Karpas-422 (cell line): ENCODE measurements at regions not wholly inside any gene's neighbourhood (a gene's known extent, or its start where the extent isn't known, plus 50 kb on each side); places are given as distances from the start of the nearest gene placed in this dataset.

Experiments used
- DNase-seq: peaks from one replicate; pipeline ENCODE4 v3.0.0-alpha.2; 2015
- H2AFZ ChIP-seq: fragments of 200-600 bp; sonication (generic); 2 replicates; pipeline ENCODE4 v1.6.1; 2014; ENCODE audit warnings: antibody characterized with exemption, low read length, mixed read lengths
- H3K27ac ChIP-seq: fragments of 200-600 bp; sonication (generic); 2 replicates; pipeline ENCODE4 v1.5.1; 2014; ENCODE audit warnings: mild to moderate bottlenecking, low read length, moderate library complexity
- H3K27me3 ChIP-seq: fragments of 200-600 bp; sonication (generic); 2 replicates; pipeline ENCODE4 v1.6.1; 2014; ENCODE audit warnings: low read length, mixed read lengths
- H3K36me3 ChIP-seq: fragments of 200-600 bp; sonication (generic); 2 replicates; pipeline ENCODE4 v1.6.1; 2014; ENCODE audit warnings: low read length, mixed read lengths; ENCODE audit not compliant: insufficient read depth
- H3K4me1 ChIP-seq: fragments of 200-600 bp; sonication (generic); 2 replicates; pipeline ENCODE4 v1.6.1; 2014; ENCODE audit warnings: mild to moderate bottlenecking, low read length, mixed read lengths
- H3K4me2 ChIP-seq: fragments of 200-600 bp; sonication (generic); 2 replicates; pipeline ENCODE4 v1.6.1; 2014; ENCODE audit warnings: low read length, low read depth, mild to moderate bottlenecking; ENCODE audit not compliant: poor library complexity, severe bottlenecking
- H3K4me3 ChIP-seq: fragments of 200-600 bp; sonication (generic); 2 replicates; pipeline ENCODE4 v1.5.1; 2014; ENCODE audit warnings: mild to moderate bottlenecking, antibody characterized with exemption, low read length, mixed read lengths
- H3K79me2 ChIP-seq: fragments of 200-600 bp; sonication (generic); 2 replicates; pipeline ENCODE4 v1.6.1; 2014; ENCODE audit warnings: mild to moderate bottlenecking, low read length, mixed read lengths
- H3K9ac ChIP-seq: fragments of 200-600 bp; sonication (generic); 2 replicates; pipeline ENCODE4 v1.6.0; 2014; ENCODE audit warnings: low read length
- H3K9me2 ChIP-seq: fragments of 200-600 bp; sonication (generic), shearing (Covaris generic); replicated peaks from 2 replicates; pipeline ENCODE4 v1.6.0; 2014; ENCODE audit warnings: mild to moderate bottlenecking, low read length, moderate library complexity; ENCODE audit not compliant: insufficient read depth
- H3K9me3 ChIP-seq: fragments of 300-700, 200-600 bp; sonication (generic); 2 replicates; pipeline ENCODE4 v1.6.1; 2014; ENCODE audit warnings: low read length, mixed read lengths
- H4K20me1 ChIP-seq: fragments of 200-600 bp; sonication (generic); 2 replicates; pipeline ENCODE4 v1.6.1; 2014; ENCODE audit warnings: mild to moderate bottlenecking, antibody characterized with exemption, low read length, low read depth; ENCODE audit not compliant: insufficient read depth

DNA sequence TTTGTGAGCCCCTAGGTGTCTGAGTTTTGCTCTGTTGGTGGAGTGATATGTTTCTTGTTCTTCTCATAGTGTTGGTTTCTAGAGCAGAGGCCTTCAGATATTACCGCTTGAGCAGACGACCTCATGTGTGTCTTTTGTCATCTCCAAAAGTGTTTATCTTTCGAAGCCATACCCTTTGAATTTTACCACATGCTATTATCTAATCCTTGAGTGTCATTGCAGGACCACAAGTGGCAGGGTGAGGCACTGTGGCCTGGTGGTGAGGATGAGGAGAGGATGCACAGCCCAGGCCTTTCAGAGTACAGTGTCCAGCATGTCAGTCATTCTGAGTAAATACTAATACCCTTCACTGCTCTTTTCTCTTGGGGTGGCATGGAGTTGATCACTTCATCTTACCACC, 57.2 kb upstream of the CISTR start:
- H3K79me2 ChIP-seq, result no peaks in the 10 kb centered on the region
- H3K36me3 ChIP-seq, result no peaks in the 10 kb centered on the region
- no peaks in the 10 kb centered on the region for H3K9me3 ChIP-seq
- H2AFZ ChIP-seq, result no peak overlapping the region
- no peaks in the 10 kb centered on the region for H4K20me1 ChIP-seq
- no peaks in the 10 kb centered on the region for H3K9me2 ChIP-seq
- H3K4me2 ChIP-seq, result no peak overlapping the region
- H3K27ac ChIP-seq, result no peak overlapping the region
- H3K9ac ChIP-seq, result no peak overlapping the region
- H3K4me3 ChIP-seq, result no peak overlapping the region
- DNase-seq, result no peak
- no peaks in the 10 kb centered on the region for H3K27me3 ChIP-seq
- H3K4me1 ChIP-seq, result no peaks in the 10 kb centered on the region

DNA sequence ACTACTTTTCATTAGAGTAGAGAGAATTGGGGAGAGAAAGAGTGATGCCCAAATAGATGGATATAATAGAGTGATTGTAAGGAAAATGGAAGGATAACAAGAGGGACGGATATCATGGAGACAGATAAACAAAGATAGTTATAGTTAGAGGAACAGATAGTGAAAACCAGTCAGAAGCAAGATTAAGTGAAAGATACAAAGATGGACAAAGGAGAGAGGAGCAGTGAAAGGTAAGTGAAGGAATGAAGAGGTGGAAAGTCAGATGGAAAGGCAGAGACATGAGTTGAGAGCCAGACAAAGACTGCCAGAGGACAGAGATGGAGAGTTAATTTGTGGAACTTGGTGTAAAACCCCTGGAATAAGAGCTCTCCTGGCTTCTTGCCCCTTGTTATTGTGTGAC, 59.2 kb upstream of the CISTR start:
- Histone ChIP-seq H3K79me2 (no peaks in the 10 kb centered on the region), H3K9ac (no peak overlapping the region), H3K9me3 (no peaks in the 10 kb centered on the region), H3K27ac (no peak overlapping the region), H3K4me2 (no peak overlapping the region), H3K27me3 (no peaks in the 10 kb centered on the region), H3K4me3 (no peak overlapping the region), H3K4me1 (no peaks in the 10 kb centered on the region), H3K36me3 (no peaks in the 10 kb centered on the region), H2AFZ (no peak overlapping the region), H4K20me1 (no peaks in the 10 kb centered on the region), H3K9me2 (no peaks in the 10 kb centered on the region)
- DNase-seq, result no peak

DNA sequence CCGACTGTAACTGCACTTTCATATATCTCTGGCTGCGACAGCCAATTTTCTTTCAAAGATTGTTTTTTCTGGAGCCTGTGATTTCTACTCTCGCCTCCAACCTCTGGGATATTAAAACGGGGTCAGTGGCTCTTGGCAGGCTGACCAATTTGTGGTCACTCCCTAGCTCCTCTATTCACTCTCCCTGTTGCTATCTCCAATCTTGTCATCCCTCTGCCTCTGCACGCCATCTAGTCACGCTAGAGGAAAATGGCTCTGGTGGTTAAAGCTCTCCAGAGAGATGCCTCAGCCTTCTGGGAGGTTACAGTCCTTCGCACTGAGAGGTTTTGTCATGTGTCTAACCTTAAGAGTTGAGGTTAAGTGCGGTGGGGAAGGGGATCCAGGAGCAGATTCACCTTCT, 59.8 kb upstream of the CISTR start:
- Histone ChIP-seq H4K20me1 (no peaks in the 10 kb centered on the region), H3K9me2 (no peaks in the 10 kb centered on the region), H3K36me3 (no peaks in the 10 kb centered on the region), H3K4me1 (no peaks in the 10 kb centered on the region), H3K27me3 (no peaks in the 10 kb centered on the region), H3K9me3 (no peaks in the 10 kb centered on the region), H3K9ac (no peak overlapping the region), H3K4me3 (no peak overlapping the region), H2AFZ (no peak overlapping the region), H3K27ac (no peak overlapping the region), H3K4me2 (no peak overlapping the region), H3K79me2 (no peaks in the 10 kb centered on the region)
- peak; percentile 38 for DNase-seq

DNA sequence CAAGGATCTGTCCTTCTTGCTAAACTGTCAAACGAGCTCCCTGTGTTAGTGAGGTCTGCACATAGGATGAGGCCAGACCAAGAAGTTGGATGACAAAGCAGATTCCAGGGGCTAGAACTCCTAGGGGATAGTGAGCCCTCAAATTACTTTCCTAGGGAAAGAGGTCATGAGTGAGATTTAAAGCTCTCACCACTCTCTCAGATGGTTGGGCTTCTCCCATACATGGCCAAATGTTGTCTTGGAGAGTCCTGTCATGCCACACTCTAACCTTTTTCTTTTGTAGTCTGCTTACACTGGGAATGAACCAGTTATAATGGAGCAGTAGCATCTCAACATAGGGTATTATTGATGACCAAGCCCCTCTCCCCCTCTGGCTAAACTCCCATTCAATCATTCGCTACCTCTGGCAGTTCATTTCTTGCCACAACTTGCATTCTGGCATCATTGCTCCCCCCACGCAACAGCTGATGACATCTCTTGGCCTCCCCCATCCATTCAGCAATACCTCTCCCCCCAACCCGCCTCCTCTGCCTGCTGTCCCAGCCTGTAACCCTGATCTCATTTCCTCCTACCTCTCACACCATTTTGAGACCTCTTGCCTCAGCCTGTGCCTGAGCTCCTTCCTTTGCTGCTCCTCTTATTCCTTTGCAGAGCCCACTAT, 64.7 kb upstream of the CISTR start:
- H3K27me3 ChIP-seq, result no peaks in the 10 kb centered on the region
- H3K27ac ChIP-seq, result no peak overlapping the region
- no peaks in the 10 kb centered on the region for H3K9me2 ChIP-seq
- no peaks in the 10 kb centered on the region for H3K36me3 ChIP-seq
- no peak for DNase-seq
- no peaks in the 10 kb centered on the region for H3K4me1 ChIP-seq
- H3K4me2 ChIP-seq, result no peak overlapping the region
- H3K4me3 ChIP-seq, result no peak overlapping the region
- no peaks in the 10 kb centered on the region for H3K9me3 ChIP-seq
- no peaks in the 10 kb centered on the region for H3K79me2 ChIP-seq
- H4K20me1 ChIP-seq, result no peaks in the 10 kb centered on the region
- no peak overlapping the region for H2AFZ ChIP-seq
- no peak overlapping the region for H3K9ac ChIP-seq

DNA sequence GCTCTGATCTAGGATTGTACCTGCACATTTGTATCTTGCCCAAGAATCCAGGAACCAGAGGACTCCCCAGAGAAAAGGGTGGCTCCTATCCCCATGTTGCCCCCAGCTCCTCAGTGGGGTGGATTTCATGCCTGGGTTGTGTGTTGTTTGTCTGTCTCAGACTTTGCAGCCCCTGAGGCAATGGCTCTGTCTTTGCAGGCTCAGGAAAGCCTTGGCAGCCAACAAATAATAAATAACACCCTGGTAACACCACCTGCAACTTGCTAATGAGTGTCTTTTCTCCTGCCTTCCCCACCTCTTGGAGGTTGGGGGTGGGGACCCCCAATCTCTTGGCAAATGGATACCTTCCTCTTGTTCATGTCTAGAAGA, 65.2 kb upstream of the CISTR start:
- Histone ChIP-seq H3K4me1 (no peaks in the 10 kb centered on the region), H3K27me3 (no peaks in the 10 kb centered on the region), H2AFZ (no peak overlapping the region), H3K36me3 (no peaks in the 10 kb centered on the region), H3K9me3 (no peaks in the 10 kb centered on the region), H3K9me2 (no peaks in the 10 kb centered on the region), H3K27ac (no peak overlapping the region), H3K9ac (no peak overlapping the region), H3K79me2 (no peaks in the 10 kb centered on the region), H3K4me2 (no peak overlapping the region), H3K4me3 (no peak overlapping the region), H4K20me1 (no peaks in the 10 kb centered on the region)
- DNase-seq, result no peak

DNA sequence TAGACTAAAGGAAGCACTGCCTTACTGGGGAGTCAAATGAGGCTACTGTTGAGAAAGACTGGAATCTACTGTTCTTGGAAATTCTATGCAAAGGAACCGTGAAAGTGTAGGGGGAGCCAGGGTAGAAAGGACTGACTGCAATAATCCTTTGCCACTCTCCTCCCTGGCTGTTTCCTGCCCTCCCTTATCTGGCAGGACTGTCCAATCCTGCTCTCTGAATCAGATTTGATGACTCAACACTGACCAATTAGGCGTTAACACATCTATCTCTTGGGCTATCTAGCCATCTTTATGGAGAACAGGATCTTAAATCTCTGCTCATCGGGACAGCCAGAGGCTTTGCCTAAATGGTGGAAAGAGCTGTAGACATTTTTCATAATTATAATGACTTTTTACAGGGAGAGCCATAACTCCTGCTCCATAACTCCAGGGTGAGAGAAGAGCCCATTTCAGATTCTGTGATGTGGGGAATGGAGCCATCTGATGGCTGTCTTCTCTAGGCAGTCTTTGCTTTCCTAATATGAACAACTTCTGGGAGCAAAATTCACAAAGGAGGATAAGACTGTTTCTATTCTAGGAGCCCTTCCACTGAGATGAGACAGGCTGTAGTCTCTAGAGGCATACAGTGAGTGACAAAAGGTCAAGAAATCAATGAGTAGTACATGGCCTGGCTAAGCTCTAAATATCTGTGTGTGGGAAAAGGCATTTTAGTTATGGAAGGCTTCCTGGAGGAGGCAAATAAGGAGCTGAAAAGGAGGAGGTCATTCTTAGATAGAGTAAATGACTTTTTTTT, 68.9 kb upstream of the CISTR start:
- H3K4me3 ChIP-seq, result no peak overlapping the region
- no peaks in the 10 kb centered on the region for H3K9me2 ChIP-seq
- no peak overlapping the region for H2AFZ ChIP-seq
- no peaks in the 10 kb centered on the region for H3K36me3 ChIP-seq
- no peaks in the 10 kb centered on the region for H4K20me1 ChIP-seq
- no peaks in the 10 kb centered on the region for H3K4me1 ChIP-seq
- no peaks in the 10 kb centered on the region for H3K79me2 ChIP-seq
- no peak for DNase-seq
- H3K27me3 ChIP-seq, result no peaks in the 10 kb centered on the region
- no peak overlapping the region for H3K4me2 ChIP-seq
- H3K9ac ChIP-seq, result no peak overlapping the region
- H3K27ac ChIP-seq, result no peak overlapping the region
- no peaks in the 10 kb centered on the region for H3K9me3 ChIP-seq

DNA sequence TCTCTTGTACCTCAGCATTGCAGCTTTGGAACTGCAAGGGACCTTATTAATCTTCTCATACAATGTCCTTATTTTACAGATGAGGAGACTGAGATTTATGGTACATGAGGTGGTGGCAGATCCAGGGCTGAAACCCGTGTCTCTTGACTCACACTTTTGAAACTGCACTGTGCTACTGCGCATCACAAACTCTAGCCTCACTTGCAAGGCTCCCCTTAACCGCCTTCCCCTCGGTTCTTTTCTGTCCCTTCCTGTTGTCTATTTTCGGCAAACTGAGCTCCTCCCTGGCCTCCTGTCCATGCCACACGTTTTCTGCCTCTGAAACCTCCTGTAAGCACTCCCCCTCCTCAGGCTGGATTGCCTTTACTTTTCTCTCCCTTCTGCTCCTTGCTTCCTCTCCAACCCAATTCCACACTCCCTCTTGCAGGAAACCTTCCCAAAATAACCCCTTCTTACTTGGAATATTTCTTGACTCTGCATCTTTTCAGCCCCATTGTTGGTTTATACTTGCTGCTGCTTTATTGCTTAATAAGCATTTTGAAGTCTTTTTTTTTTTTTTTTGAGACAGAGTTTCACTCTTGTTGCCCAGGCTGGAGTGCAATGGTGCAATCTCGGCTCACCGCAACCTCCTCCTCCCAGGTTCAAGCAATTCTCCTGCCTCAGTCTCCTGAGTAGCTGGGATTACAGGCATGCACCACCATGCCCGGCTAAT, 72.4 kb upstream of the CISTR start:
- no peak overlapping the region for H3K27ac ChIP-seq
- H3K9me3 ChIP-seq, result no peaks in the 10 kb centered on the region
- no peak overlapping the region for H3K4me3 ChIP-seq
- DNase-seq, result no peak
- no peaks in the 10 kb centered on the region for H3K27me3 ChIP-seq
- H2AFZ ChIP-seq, result no peak overlapping the region
- H4K20me1 ChIP-seq, result no peaks in the 10 kb centered on the region
- H3K9me2 ChIP-seq, result no peaks in the 10 kb centered on the region
- H3K4me1 ChIP-seq, result no peaks in the 10 kb centered on the region
- H3K36me3 ChIP-seq, result no peaks in the 10 kb centered on the region
- no peak overlapping the region for H3K9ac ChIP-seq
- H3K4me2 ChIP-seq, result no peak overlapping the region
- no peaks in the 10 kb centered on the region for H3K79me2 ChIP-seq

DNA sequence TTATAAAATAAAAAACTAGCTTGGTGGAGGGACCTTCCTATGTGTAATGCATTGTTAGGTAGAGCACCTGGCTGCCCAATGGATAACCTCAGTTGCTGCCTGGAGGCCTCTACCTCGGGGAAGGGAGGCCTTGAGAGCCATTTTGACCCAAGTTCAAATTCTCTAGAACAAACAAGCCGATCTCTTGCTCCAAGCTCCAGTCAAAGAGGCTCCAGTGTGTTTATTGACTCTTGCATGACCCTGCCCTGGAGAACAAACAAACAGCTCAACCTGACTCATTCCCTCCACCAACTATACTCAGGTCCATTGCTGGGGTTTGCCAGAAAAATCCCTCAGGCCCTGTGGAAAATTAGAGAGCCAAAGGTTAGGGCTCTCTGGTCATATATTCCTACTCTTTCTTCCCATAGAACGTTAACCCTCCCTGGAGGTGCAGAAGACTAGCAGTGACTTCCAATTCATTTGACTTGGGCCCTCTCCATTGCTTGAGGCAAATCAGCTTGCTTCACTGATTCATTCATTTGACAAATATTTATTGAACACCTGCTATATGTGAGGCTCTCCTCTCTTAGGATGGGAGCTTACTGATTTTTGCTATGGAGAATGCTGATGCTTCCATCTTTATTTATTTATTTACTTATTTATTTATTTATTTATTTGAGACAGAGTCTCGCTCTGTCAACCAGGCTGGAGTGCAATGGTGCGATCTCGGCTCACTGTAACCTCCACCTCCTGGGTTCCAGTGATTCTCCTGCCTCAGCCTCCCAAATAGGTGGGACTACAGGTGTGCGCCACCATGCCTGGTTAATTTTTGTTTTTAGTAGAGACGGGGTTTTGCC, 73.7 kb upstream of the CISTR start:
- no peak overlapping the region for H3K9ac ChIP-seq
- H3K9me2 ChIP-seq, result no peaks in the 10 kb centered on the region
- no peaks in the 10 kb centered on the region for H4K20me1 ChIP-seq
- H3K36me3 ChIP-seq, result no peaks in the 10 kb centered on the region
- no peak overlapping the region for H2AFZ ChIP-seq
- H3K27me3 ChIP-seq, result no peaks in the 10 kb centered on the region
- H3K4me3 ChIP-seq, result no peak overlapping the region
- no peaks in the 10 kb centered on the region for H3K79me2 ChIP-seq
- no peaks in the 10 kb centered on the region for H3K4me1 ChIP-seq
- no peak overlapping the region for H3K27ac ChIP-seq
- H3K4me2 ChIP-seq, result no peak overlapping the region
- no peaks in the 10 kb centered on the region for H3K9me3 ChIP-seq
- no peak for DNase-seq
